Right forelimb (tissue), 1 donor: ENCODE measurements at regions not wholly inside any gene's neighbourhood (a gene's known extent, or its start where the extent isn't known, plus 50 kb on each side); places are given as distances from the start of the nearest gene placed in this dataset.
"Not testable (repeated sequence)": the region's sequence is repeated elsewhere in the genome, so short reads cannot be mapped to it uniquely, and the experiment has no call there.

Experiments
- DNase-seq: peaks from one replicate; pipeline ENCODE4 v3.0.0-alpha.2; 2018

- DNase-seq = no peak
Observed at GRCh38 chr9:73095425-73095824, 56.2 kb upstream of the ANXA1 start.

DNA sequence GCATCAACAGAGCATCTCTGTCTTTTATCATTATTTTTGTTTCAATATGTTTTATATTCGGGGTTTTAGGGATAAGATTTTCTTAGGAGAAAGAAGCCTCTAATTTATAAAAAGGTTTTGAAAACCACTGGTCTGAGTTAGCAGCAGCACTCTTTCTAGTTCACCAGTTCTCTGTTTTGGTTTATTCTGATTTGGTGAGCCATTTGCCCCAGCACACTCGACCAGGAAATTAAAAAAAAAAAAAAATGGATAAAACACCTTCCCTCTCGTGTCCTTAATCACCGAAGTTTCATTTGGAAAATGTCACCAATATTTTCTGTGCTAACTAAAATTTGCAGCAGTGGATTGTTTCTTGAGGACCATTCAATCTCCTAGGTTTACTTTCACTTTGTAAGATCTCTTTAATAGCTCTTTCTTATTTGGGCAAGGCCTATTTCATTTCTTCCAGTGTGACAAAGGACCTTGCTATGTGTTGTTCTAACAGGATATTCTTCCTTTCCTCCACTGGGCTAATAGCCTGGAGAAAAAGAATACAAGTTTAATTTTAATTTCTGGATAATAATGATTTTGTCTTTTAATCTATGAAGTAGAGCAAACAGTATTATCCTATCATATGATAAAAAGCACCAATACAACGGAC is 57.8 kb upstream of the ANXA1 start:
- DNase-seq = no peak

DNA sequence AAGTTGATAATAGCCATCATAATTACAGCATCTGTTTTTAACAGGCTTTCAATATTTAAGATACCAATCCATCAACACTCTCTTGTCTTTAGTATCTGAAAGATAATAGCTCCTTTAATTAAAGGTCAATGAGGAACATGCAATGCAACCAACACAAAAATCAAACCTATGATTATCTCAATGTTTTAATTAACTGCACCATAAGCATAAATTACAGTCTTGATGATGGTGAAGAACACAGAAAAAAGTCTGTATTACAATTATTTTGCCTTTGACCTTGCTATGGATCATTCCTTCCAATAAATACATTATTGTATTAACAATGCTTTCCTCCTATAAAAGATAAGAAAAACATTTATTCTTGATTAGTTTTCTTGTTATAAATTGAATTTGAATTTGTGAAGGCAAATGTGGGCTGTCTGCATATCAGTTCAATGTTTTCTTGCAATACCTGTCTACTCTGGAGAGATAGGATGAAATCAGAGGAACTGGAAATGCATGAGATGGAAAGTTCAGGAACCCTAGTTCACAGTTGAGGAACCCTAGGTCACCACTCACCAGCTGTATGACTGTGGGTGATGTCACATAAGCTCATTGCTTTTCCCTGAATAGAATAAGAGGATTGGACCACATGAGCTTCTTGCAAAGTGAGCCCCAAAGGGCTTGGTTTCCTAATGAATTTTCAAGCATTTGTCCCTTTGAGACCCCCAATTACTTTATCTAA is 58.5 kb upstream of the ANXA1 start:
- DNase-seq = no peak

DNA sequence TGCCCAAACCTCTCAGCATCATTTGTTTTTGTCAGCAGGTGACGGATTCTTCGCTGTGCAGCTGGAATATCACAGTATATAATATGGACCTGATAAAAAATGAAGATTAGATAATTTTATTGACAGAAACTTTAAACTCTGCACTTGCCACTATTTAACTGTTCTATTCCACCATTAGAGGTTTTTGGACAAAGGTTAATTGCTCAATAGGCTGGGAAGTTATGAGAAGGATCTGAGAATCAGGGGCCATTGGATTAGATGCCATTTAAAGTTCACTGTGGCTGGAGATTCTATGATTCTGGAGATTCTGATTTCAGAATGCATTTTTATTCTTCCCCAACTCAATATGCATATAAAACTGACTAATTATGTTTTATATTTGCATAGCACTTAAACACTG is 59.8 kb upstream of the ANXA1 start:
- DNase-seq = no peak

GRCh38 chr9:73090214-73090613 is 61.5 kb upstream of the ANXA1 start:
- DNase-seq = no peak

DNA sequence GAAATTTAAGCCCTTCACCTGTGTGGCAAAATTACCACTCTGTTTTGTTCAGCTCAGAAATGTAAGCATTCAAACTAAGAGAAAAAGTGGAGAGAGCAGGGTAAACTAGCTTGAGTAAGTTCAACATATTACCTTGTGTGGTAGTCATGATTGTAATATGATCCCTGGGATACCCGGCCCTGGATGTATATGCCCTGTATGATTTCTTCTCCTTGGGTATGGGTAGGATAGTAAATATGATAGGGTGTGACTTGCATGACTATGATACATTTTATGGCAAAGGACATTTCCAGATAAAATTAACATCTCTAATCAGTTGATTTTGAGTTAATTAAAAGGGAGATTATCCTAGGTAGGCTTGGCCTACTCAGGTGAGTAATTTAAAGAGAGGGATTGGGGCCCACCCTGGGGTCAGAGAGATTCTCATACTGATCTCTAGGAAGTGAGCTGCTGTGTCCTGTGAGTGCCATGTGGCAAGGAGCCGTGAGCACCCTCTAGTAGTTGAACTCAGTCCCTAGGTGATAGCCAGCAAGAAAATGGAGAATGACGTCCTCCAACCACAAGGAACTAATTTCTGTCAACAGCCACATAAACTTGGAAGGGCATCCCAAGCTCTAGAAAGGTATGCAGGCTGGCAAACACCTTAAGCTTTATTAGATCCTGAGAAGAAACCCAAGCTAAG is 62.2 kb upstream of the ANXA1 start:
- no peak for DNase-seq

DNA sequence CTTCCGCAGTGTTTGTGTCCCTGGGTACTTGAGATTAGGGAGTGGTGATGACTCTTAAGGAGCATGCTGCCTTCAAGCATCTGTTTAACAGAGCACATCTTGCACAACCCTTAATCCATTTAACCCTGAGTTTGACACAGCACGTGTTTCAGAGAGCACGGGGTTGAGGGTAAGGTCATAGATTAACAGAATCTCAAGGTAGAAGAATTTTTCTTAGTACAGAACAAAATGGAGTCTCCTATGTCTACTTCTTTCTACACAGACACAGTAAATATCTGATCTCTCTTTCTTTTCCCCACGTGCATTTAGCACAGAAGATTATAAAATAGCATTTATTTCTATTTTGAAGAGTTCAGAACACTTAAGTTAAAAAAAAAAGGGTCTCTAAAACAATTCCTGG is 63.8 kb upstream of the ANXA1 start:
- DNase-seq = not testable (repeated sequence)

DNA sequence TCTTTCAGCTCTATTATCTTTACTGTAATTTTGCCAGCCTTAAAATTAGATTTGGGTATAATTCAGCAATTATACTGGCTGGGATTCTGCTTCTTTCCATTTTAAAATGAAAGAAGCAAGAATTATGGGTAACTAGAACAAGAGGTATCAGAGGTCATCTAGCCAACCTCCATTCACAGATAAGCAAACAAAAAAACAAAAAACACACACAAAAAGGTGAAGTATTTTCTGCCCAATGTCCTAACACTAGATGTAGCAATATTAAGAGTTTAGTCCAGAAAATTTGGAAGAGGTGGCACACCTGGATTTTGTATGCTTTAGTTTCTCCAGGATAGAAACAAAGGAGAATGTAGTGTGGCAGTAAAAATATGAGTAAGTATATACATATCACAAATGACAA is 68.1 kb upstream of the ANXA1 start:
- no peak for DNase-seq

DNA sequence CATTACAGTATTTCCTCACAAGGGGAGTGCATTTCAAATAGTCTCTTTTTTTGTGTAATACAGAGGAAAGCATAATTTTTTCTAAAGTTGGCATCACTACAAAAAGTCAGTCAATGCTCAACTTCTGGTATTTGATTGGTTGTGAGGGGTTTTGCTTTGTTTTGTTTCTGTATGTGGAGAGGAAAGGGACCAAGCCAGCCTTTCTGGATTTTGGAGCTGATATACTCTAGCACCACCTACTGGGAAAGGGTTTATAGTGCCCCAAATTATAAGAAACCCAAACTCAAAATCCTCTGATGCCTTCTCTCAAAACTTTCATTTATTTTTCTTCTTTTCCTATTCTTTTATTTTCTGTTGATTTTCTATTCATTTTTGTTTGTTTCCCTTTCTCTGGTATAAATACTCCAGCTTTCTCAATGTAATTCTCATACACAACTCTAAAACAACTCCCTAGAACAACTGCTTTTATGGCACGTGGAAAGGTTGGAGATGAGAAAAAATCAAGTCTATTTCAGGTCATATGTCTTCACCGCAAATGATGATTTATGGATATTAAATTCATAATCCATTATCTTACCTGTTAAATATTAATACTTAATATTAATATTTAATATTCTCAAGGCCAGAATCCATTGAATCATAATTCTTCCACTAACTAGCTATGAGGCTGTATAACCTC is 69.5 kb upstream of the ANXA1 start:
- DNase-seq = no peak

GRCh38 chr9:73080110-73080694 is 71.5 kb upstream of the ANXA1 start:
- DNase-seq = no peak

DNA sequence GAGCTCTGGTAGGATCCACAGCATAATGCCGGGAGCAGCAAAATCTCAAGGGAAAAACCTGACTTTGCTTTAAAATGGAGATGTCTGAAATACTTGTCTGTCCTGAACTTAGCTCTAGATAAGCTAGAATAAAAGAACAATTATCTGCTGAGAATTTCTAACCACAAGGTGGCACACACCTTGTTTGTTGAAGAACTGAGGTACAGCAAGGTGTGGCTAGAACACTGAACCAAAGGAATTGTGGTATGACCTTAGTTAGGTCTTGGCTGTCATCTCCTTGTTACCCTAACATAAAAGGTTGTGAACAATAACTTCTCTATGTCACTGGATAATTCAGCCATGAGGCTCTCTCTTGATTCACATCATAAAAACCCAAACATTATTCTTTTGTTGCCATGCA is 72.3 kb upstream of the ANXA1 start:
- no peak for DNase-seq

DNA sequence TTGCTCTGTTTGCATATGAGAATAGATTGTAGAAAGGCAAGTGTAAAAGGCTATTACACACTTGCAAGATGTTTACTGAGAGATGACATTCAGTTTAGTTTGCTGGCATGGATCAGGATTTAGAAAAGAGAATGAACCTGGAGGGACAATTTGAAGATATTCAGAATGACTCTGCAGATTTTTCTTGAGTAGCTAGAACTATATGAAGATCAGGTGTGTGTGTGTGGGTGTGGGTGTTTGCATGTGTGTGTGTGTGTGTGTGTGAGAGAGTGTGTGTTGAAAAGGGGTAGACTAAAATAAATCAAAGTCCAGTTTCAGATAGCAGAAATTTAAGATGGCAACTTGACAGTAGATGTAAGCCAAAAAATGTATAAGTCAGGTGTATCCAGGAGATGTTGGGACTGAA is 74.0 kb upstream of the ANXA1 start:
- DNase-seq = no peak

DNA sequence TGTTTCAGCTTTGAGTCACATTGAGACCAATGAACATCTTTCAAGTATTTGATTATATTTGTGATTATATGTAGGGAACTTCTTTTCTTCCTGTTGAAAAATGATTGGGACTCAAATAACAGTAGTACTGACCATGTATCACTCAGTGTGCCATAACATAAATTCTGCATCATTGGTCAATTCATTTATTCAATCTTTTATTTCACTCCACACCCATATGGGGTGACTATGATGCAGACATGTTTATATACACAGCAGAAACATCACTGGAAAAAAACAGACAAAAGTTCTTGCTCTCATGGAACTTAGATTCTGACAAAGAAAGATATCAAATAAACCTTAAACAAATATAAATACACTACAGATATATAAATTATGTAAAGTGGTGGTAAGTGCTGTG is 74.7 kb upstream of the ANXA1 start:
- no peak for DNase-seq

DNA sequence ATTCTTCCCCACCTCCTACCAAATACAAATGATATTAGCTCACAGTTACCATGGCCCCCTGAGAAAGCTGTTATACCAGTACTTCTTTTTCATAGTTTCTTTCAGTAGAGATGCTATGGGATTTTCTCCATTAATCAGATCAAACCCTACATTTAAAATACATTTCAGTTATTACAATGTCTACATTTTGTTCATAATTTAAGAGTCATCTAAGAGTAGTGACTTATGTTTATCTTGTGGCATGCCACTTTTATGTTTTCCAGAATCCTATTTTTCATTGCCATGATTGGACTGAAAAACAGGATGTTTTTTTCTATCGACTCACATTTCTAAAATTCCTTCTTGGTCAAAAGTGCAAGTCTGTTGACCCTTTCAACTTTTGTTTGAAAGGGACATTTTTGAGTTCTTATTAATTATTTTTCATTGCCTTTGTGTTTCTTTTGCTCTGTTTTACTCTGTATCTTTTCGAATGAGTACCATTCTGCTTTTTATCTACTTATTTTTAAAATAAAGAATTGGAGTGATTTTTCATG is 77.4 kb upstream of the ANXA1 start:
- no peak for DNase-seq

- DNase-seq = no peak
Observed at GRCh38 chr9:73073337-73074175, 78.1 kb upstream of the ANXA1 start.

GRCh38 chr9:73067074-73067473 is 84.6 kb upstream of the ANXA1 start:
- DNase-seq = no peak

DNA sequence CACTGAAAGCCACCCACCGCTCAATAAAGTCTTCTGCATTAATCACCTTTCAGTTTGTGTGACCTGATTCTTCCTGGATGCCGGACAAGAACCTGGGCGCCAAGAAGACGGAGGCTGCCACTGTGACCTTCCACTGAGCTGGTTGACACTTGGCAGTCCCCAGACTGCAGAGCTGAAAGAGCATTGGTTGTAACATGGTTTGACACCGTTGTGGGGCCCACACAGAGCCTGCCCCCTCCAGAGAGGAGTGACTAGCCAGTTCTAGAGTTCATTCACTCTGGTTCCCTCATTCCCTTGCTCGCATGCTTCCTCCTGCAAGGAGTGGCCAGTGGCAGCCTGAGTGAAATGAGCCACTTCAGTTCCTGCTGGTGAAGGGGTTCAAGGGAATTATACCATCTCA is 86.2 kb upstream of the ANXA1 start:
- no peak for DNase-seq

GRCh38 chr9:73064315-73064714 is 87.3 kb upstream of the ANXA1 start:
- no peak for DNase-seq

DNA sequence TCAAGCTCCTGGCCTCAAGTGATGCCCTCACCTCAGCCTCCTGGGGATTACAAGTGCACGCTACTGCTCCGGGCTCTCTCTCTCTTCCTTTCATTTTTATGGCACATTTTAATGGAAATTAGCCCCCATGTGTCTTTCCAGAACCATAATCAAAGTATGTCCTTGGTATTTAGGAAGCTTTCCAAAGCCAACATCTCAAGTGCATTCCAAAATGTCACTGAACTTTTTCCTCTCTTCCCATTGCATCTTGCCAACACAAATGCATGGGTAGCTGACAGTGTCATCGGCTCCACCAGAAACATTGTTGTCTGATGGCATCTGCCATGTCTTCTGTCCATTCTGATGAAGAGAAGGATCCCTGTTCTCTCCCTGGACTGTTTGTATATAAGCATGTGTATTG is 90.5 kb upstream of the ANXA1 start:
- no peak for DNase-seq

DNA sequence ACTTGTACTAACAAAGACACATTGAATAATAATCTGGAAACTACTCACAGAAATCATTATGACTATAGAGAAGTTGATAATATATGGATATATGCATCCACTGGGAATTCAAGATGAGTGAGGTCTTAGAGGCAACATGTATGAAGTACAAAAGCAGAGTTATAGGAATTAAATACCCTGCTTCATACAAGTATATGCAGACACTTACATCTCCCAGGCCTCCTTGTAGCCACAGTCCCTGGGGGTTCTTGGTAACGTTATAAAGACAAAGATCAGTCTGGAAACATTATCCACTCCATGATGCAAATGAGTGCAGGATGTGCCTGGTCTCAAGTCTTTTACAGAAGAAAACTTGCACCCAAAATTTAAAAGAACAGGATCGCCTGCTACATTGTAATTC is 92.4 kb upstream of the ANXA1 start:
- DNase-seq = no peak

GRCh38 chr9:73056245-73056644 is 95.4 kb upstream of the ANXA1 start:
- no peak for DNase-seq

DNA sequence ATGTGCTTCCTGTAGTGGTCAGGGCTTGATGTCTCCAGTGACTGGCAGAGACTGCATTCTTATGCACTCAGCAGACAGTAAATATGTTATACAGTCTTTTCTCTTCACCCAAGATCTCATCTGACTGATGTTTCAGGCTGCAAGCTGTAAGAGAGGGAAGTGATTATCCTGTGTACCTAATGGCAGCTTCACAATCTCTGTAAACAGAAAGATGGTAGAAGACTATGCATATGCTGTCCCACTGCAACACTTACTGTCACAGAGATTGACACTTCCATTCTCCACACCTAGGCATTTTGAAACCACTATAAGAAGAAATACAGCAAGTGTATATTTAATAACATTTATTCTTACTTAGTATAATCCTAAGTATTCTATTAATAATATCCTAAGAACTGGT is 97.6 kb upstream of the ANXA1 start:
- DNase-seq = no peak
